Activated T-helper 1 cell treated with anti-CD3 and anti-CD28 coated beads, Interleukin-2, amount 50 U/mL, for 16 hours (primary cell): ENCODE measurements at regions not wholly inside any gene's neighbourhood (a gene's known extent, or its start where the extent isn't known, plus 50 kb on each side); places are given as distances from the start of the nearest gene placed in this dataset.

Source experiments
- DNase-seq, 2 donors: peaks; one replicate each; pipeline ENCODE4 v3.0.0-alpha.2; 2020; ENCODE audit warnings: low read depth in 1 of 2, low spot score in 1 of 2

DNA sequence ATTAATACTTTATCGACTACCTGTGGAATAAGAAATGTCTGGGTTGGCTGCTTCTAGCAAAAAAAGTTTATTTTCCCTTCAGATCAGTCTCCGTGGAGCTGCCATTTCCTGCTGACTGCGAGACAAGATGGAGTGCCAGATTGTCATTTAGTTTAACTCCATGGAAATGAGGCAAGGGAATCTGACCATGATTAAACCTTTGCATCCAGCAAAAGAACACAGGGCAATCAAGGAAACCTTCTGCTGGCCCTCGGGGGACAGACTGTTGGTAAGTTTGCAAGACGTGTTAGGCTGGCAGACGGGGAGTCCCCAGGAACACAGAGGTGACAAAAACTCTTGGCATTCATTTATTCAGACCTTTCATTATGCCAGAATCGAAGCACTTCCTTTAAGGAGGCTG, 52.2 kb upstream of the SPACA1 start:
- no peak for DNase-seq

DNA sequence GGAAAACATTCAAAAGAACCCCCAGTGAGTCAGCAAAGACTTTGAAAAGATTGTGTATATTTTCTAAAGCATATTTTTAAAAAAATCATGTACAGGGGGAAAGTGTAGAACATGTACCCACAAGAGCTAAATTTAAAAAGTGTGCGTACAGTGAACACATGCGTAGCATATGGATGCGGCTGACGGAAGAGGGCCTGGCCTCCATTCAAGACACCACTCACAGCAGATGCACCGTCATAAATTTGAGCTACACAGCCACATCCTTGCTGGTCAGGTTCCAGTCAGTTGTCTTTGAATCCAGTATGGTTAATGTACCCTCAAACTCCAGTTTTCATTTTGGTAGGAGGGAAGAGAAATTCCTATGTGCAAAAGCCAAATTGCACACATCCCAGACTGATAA, 54.3 kb upstream of the SPACA1 start:
- DNase-seq, result no peak

GRCh38 chr6:87990871-87991270, 56.8 kb upstream of the SPACA1 start:
- DNase-seq, result no peak

- no peak for DNase-seq
These were observed 65.5 kb upstream of the SPACA1 start for GRCh38 chr6:87982134-87982533.

DNA sequence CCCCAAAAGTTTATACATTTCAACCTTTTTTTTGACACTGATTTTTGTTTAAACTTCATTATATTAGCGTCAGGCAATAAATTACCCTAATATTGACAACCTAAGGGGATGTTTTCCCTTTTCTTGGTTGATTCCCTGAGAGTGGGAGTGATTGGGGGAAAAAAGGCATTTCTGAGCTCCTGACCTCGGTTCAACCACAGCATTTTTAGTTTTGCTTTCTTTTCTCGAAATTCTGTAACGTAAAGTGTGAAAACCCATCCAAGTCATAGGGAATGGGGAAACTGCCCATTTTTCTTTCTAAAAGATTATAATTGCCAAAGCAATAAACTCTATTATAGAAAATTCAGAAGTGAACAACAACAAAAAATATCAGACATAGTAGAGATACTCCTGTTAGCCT, 67.9 kb upstream of the SPACA1 start:
- DNase-seq, result no peak

GRCh38 chr6:87976616-87977015, 71.0 kb upstream of the SPACA1 start:
- no peak for DNase-seq

- no peak for DNase-seq
These were observed 72.1 kb upstream of the SPACA1 start for GRCh38 chr6:87975561-87975960.

- no peak for DNase-seq
These were observed 75.4 kb upstream of the SPACA1 start for GRCh38 chr6:87972279-87972678.

DNA sequence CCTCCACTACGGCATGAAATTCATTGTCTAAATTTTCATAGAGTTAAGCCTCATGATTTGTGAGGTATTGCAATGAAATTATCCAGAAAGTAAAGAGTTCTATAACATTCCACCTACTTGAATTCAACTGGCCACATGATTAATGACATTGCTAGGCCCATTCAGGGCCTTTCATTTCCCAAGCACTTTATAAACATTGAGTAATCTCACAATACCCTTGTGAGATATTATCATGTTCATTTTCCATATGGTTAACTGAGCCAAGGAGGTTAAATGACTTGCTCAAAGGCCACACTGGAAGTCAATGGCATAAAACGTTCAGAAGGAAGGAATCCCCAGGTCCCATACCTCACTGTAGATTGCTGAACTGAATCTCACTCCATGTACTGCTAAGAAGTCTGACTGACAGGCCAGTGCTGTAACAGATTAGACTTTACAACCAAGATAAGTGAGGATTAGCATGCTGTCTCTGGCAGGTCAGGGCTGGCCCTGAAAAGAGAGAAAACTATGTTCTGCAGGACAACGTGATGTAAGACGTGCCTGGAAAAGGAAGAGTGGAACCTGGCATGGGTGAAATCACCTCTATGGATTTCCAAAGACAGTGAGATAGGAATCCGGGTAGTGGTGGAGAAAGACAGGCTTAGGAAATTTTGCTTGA, 75.9 kb upstream of the SPACA1 start:
- DNase-seq, result no peak

GRCh38 chr6:87968435-87969278, 79.0 kb upstream of the SPACA1 start:
- DNase-seq, result no peak

GRCh38 chr6:87965806-87966205, 81.8 kb upstream of the SPACA1 start:
- DNase-seq, result no peak

DNA sequence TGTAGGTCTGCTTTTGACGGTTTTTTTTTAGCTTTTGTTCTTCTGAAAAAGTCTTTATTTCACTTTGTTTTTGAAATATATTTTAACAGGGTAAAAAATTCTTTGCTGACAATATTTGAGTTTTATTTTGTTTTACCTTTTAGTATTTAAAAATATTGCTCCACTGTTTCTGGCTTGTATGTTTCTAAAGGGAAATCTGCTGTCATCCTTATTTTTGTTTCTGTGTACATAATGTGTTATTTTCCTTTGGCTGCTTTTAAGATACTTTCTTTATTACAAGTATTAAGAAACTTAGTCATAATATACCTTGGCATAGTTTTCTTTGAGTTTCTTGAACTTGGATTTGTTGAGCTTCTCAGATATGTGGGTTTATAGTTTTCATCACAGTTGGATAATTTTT, 88.6 kb upstream of the SPACA1 start:
- DNase-seq, result no peak

DNA sequence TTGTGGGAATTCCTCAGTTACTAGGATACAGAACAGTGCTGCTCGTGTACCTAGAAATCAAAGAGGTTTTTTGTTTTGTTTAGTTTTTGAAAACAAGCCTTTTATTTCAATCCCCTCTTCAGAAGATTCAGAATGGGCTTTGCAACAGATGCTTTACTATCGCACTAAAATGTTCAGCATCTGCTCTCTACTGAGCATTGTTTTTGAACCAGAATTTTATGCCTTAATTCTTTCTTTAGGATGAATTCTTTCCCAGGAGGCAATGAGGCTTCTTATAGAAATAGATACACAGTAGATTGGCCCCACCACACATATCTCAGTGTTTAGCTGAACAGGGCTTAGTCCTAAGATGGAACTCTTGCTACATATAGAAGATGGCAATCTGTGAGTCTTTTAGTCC, 95.9 kb upstream of the SPACA1 start:
- DNase-seq, result no peak

GRCh38 chr6:87950614-87951013, 97.0 kb upstream of the SPACA1 start:
- DNase-seq, result no peak

DNA sequence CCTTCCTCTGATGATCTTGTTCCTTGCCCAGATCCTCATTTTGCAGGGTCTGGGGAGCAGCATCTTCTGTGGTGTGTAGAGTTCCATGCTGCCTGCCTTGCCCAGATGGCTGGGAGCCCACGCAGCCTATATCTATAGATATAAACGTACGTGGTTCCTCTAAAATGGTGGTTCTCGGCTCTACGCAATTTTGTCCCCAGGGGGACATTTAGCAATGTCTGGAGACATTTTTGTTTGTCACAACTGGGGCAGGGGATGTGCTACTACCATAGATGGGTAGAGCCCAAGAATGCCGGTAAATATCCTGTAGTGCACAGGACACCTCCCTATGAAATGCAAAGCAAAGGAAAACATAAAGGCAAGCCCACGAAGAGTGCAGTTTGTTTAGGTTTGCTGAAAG, 98.4 kb upstream of the SPACA1 start:
- DNase-seq, result no peak

DNA sequence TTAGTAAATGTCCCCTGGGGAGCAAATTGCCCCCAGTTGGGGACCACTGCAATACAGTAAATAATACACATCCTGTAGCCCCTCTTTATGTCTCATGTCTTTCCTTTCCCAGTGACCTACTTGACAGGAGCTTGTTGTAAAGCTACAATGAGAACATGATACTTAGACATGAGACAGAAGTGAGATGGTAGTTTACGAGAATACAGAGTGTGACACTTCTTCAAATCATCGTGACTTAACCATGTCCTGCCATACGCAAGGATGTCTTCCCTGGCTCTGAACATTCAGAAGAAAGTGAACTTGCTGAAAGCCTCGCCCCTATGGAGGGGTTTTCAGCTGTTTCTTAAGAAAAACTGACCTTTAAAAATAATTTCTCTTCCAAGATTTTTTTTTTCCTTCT, 101.0 kb upstream of the SPACA1 start:
- no peak for DNase-seq

- DNase-seq, result no peak
These were observed 101.7 kb upstream of the SPACA1 start for GRCh38 chr6:87945966-87946365.

DNA sequence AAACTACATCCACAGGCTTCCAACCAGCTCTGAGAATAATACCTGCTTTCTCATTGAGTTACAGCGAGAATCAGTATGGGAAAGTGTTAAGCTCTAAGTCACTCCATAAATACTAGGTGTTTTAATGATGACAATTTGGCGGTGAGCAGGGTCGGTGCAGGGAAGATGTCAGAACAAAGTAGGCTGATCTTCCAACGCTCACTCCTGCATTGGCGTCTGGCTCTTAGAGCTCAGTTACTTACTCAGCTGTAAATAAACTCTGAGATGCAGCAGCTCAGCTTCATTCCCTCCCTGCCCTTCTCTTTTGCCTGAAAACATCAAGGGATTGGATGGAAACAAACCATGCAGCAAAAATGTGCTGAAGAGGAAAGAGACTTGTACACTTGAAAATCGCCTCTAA, 102.5 kb upstream of the SPACA1 start:
- no peak for DNase-seq

- DNase-seq, result no peak
These were observed 103.1 kb upstream of the SPACA1 start for GRCh38 chr6:87944541-87944954.

DNA sequence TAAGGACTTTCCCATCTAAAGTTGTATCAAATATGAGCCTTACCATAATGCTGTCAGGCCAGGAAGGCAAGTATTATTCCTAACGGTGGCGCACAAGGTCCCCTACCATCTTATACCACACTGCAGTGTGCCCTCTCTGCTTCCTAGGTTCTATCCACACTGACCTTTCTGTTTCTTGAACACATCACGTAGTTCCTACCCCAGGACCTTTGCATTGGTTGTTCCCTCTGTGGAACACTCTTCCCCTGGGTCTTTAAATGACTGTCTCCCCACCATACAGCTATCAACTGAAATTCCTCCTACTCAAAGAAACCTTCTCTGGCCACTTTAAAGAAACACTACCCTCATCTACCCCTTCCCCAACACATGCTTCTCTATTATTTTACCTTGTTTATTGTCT, 104.5 kb upstream of the SPACA1 start:
- no peak for DNase-seq

- DNase-seq, result no peak
These were observed 105.9 kb upstream of the SPACA1 start for GRCh38 chr6:87941556-87942358.

GRCh38 chr6:87939776-87940175, 107.9 kb upstream of the SPACA1 start:
- no peak for DNase-seq
